SU-DHL-6 (cell line): ENCODE measurements at regions not wholly inside any gene's neighbourhood (a gene's known extent, or its start where the extent isn't known, plus 50 kb on each side); places are given as distances from the start of the nearest gene placed in this dataset.

ENCODE experiments used
- H2AFZ ChIP-seq: fragments of 200-600 bp; sonication (generic); 2 replicates; pipeline ENCODE4 v1.6.1; 2014; ENCODE audit warnings: low read depth, mild to moderate bottlenecking, moderate library complexity, mixed read lengths, antibody characterized with exemption, low read length; ENCODE audit not compliant: severe bottlenecking
- H3F3A ChIP-seq: fragments of 200-600 bp; shearing (Covaris generic); 2 replicates; pipeline ENCODE4 v1.6.0; 2016; ENCODE audit warnings: antibody characterized with exemption, mild to moderate bottlenecking; ENCODE audit not compliant: insufficient read depth
- H3K27ac ChIP-seq: fragments of 200-600 bp; sonication (generic); 2 replicates; pipeline ENCODE4 v1.5.1; 2016; ENCODE audit warnings: low read depth, mild to moderate bottlenecking, low read length, moderate library complexity, mixed read lengths
- H3K27me3 ChIP-seq: fragments of 200-600 bp; sonication (generic), shearing (Covaris generic); 2 replicates; pipeline ENCODE4 v1.6.0; 2014; ENCODE audit warnings: mild to moderate bottlenecking, low read length
- H3K36me3 ChIP-seq: fragments of 200-600 bp; sonication (generic); 2 replicates; pipeline ENCODE4 v1.6.1; 2014; ENCODE audit warnings: mild to moderate bottlenecking, low read length, mixed read lengths
- H3K4me2 ChIP-seq: fragments of 300-600, 200-600 bp; shearing (Covaris generic), sonication (generic); 2 replicates; pipeline ENCODE4 v1.6.0; 2014; ENCODE audit warnings: low read length, low read depth, mild to moderate bottlenecking; ENCODE audit not compliant: poor library complexity, severe bottlenecking
- H3K4me3 ChIP-seq: fragments of 200-600 bp; sonication (generic); 2 replicates; pipeline ENCODE4 v1.5.1; 2014; ENCODE audit warnings: antibody characterized with exemption, low read length, mild to moderate bottlenecking, mixed read lengths; ENCODE audit not compliant: insufficient read depth, poor library complexity, severe bottlenecking
- H3K79me2 ChIP-seq: fragments of 200-600 bp; sonication (generic); 2 replicates; pipeline ENCODE4 v1.6.1; 2014; ENCODE audit warnings: mild to moderate bottlenecking, low read length, moderate library complexity; ENCODE audit not compliant: insufficient read depth
- H3K9ac ChIP-seq: fragments of 200-600 bp; sonication (generic); 2 replicates; pipeline ENCODE4 v1.7.0; 2014; ENCODE audit warnings: mild to moderate bottlenecking, low read length
- H3K9me2 ChIP-seq: fragments of 200-600 bp; sonication (generic); replicated peaks from 2 replicates; pipeline ENCODE4 v1.6.1; 2014; ENCODE audit warnings: low read length; ENCODE audit not compliant: insufficient read depth
- H3K9me3 ChIP-seq: fragments of 200-600 bp; sonication (generic); 2 replicates; pipeline ENCODE4 v1.6.1; 2014; ENCODE audit warnings: low read length, mixed read lengths; ENCODE audit not compliant: insufficient read depth
- H4K20me1 ChIP-seq: fragments of 200-600 bp; sonication (generic); 2 replicates; pipeline ENCODE4 v1.6.1; 2014; ENCODE audit warnings: low read depth, mild to moderate bottlenecking, antibody characterized with exemption, low read length, moderate library complexity, mixed read lengths
- CTCF ChIP-seq: fragments of 200-600 bp; sonication (generic); IDR thresholded peaks from one replicate; pipeline ENCODE4 v1.5.1; 2017; ENCODE audit warnings: antibody characterized with exemption, mild to moderate bottlenecking, low read length, moderate library complexity; ENCODE audit not compliant: insufficient read depth, poor library complexity, severe bottlenecking
- EZH2phosphoT487 ChIP-seq: fragments of 200-600 bp; sonication (generic), shearing (Covaris generic); conservative IDR thresholded peaks from 2 replicates; pipeline ENCODE4 v1.6.1; 2018; ENCODE audit warnings: mild to moderate bottlenecking, antibody characterized with exemption, low read length, moderate library complexity, mixed read lengths

- Histone ChIP-seq H3K36me3 (no peaks in the 10 kb centered on the region), H4K20me1 (no peaks in the 10 kb centered on the region), H3K9me2 (no peaks in the 10 kb centered on the region), H3K9ac (no peak overlapping the region), H3K4me2 (no peak overlapping the region), H3F3A (no peaks in the 10 kb centered on the region), H3K27ac (no peak overlapping the region), H2AFZ (no peak overlapping the region), H3K9me3 (no peaks in the 10 kb centered on the region), H3K27me3 (no peaks in the 10 kb centered on the region), H3K4me3 (no peak overlapping the region), H3K79me2 (no peaks in the 10 kb centered on the region)
- TF ChIP-seq CTCF: no peak
- no peak for TF ChIP-seq EZH2phosphoT487
Measured at GRCh38 chr1:229043115-229043514, 227.8 kb upstream of the RAB4A start.

GRCh38 chr1:229046251-229046853, 224.6 kb upstream of the RAB4A start:
- no peaks in the 10 kb centered on the region for H3K79me2 ChIP-seq
- no peak for TF ChIP-seq CTCF
- no peak for TF ChIP-seq EZH2phosphoT487
- H3K4me3 ChIP-seq: no peak overlapping the region
- H3K4me2 ChIP-seq: no peak overlapping the region
- H3F3A ChIP-seq: no peaks in the 10 kb centered on the region
- H3K27ac ChIP-seq: no peak overlapping the region
- H3K9me3 ChIP-seq: no peaks in the 10 kb centered on the region
- H3K36me3 ChIP-seq: no peaks in the 10 kb centered on the region
- no peaks in the 10 kb centered on the region for H3K9me2 ChIP-seq
- H3K27me3 ChIP-seq: no peaks in the 10 kb centered on the region
- no peak overlapping the region for H2AFZ ChIP-seq
- no peak overlapping the region for H3K9ac ChIP-seq
- no peaks in the 10 kb centered on the region for H4K20me1 ChIP-seq

- Histone ChIP-seq H3F3A (no peaks in the 10 kb centered on the region), H3K9me3 (no peaks in the 10 kb centered on the region), H3K27me3 (no peaks in the 10 kb centered on the region), H3K27ac (no peak overlapping the region), H3K4me2 (no peak overlapping the region), H3K9ac (no peak overlapping the region), H3K79me2 (no peaks in the 10 kb centered on the region), H2AFZ (no peak overlapping the region), H4K20me1 (no peaks in the 10 kb centered on the region), H3K36me3 (no peaks in the 10 kb centered on the region), H3K9me2 (no peaks in the 10 kb centered on the region), H3K4me3 (no peak overlapping the region)
- TF ChIP-seq CTCF (no peak), EZH2phosphoT487 (no peak)
Measured at GRCh38 chr1:229047161-229047839, 223.6 kb upstream of the RAB4A start.
